NCI-H2107 treated with DMSO at 0.1 percent for 48 hours (cell line): ENCODE measurements at regions not wholly inside any gene's neighbourhood (a gene's known extent, or its start where the extent isn't known, plus 50 kb on each side); places are given as distances from the start of the nearest gene placed in this dataset.

ENCODE experiments used
- DNase-seq: peaks from one replicate; lab custom pipeline; 2025; ENCODE audit not compliant: unreplicated experiment; lab: John Stamatoyannopoulos, UW

GRCh38 chr3:103705641-103706040 is 1270.8 kb downstream of the ZPLD1 start:
- no peak for DNase-seq

GRCh38 chr3:103706671-103707070 is 1271.9 kb downstream of the ZPLD1 start:
- DNase-seq, result no peak

- no peak for DNase-seq
Observed at GRCh38 chr3:103711670-103712069, 1276.9 kb downstream of the ZPLD1 start.

GRCh38 chr3:103712320-103713008 is 1277.6 kb downstream of the ZPLD1 start:
- DNase-seq, result no peak

- DNase-seq, result no peak
Observed at GRCh38 chr3:103729547-103729946, 1294.7 kb downstream of the ZPLD1 start.

- no peak for DNase-seq
Observed at GRCh38 chr3:103730744-103731143, 1295.9 kb downstream of the ZPLD1 start.

- no peak for DNase-seq
Observed at GRCh38 chr3:103752986-103753385, 1318.2 kb downstream of the ZPLD1 start.

GRCh38 chr3:103767635-103768034 is 1332.8 kb downstream of the ZPLD1 start:
- no peak for DNase-seq

GRCh38 chr3:103785017-103785416 is 1350.2 kb downstream of the ZPLD1 start:
- DNase-seq, result no peak

- DNase-seq, result no peak
Observed at GRCh38 chr3:103785537-103785936, 1350.7 kb downstream of the ZPLD1 start.

- DNase-seq, result no peak
Observed at GRCh38 chr3:103786296-103786695, 1351.5 kb downstream of the ZPLD1 start.

- no peak for DNase-seq
Observed at GRCh38 chr3:103787164-103787871, 1352.5 kb downstream of the ZPLD1 start.

- DNase-seq, result no peak
Observed at GRCh38 chr3:103787879-103788278, 1353.1 kb downstream of the ZPLD1 start.

- no peak for DNase-seq
Observed at GRCh38 chr3:103791786-103792515, 1357.1 kb downstream of the ZPLD1 start.

- DNase-seq, result no peak
Observed at GRCh38 chr3:103794656-103795055, 1359.8 kb downstream of the ZPLD1 start.

- DNase-seq, result no peak
Observed at GRCh38 chr3:103796068-103796467, 1361.3 kb downstream of the ZPLD1 start.

GRCh38 chr3:103803787-103804186 is 1369.0 kb downstream of the ZPLD1 start:
- no peak for DNase-seq

- no peak for DNase-seq
Observed at GRCh38 chr3:103810167-103810566, 1375.4 kb downstream of the ZPLD1 start.

GRCh38 chr3:103813955-103814354 is 1379.1 kb downstream of the ZPLD1 start:
- no peak for DNase-seq

GRCh38 chr3:103818398-103818797 is 1383.6 kb downstream of the ZPLD1 start:
- DNase-seq, result no peak

GRCh38 chr3:103818800-103819199 is 1384.0 kb downstream of the ZPLD1 start:
- no peak for DNase-seq

- no peak for DNase-seq
Observed at GRCh38 chr3:103825586-103825985, 1390.8 kb downstream of the ZPLD1 start.
